H1 (cell line): ENCODE measurements at regions not wholly inside any gene's neighbourhood (a gene's known extent, or its start where the extent isn't known, plus 50 kb on each side); places are given as distances from the start of the nearest gene placed in this dataset.

ENCODE experiments used
- CHD7 ChIP-seq: fragments of 300-600 bp; sonication (generic); IDR thresholded peaks from 2 replicates; pipeline ENCODE4 v1.7.1; 2012; ENCODE audit warnings: low read length, moderate library complexity, mild to moderate bottlenecking, inconsistent platforms; ENCODE audit not compliant: insufficient replicate concordance
- CREB1 ChIP-seq: IDR thresholded peaks from 2 replicates; pipeline ENCODE4 v1.6.1; 2012; ENCODE audit warnings: inconsistent platforms
- FOSL1 ChIP-seq: IDR thresholded peaks from 2 replicates; pipeline ENCODE4 v1.6.1; 2011; ENCODE audit warnings: mild to moderate bottlenecking, low read depth, low read length, moderate library complexity; ENCODE audit not compliant: insufficient read depth
- MAX ChIP-seq: IDR thresholded peaks from 2 replicates; pipeline ENCODE4 v1.6.1; 2012; ENCODE audit warnings: inconsistent platforms
- RFX5 ChIP-seq: IDR thresholded peaks from 2 replicates; pipeline ENCODE4 v1.6.1; 2011; ENCODE audit warnings: low read depth, low read length, improper control_type of control experiment, borderline replicate concordance
- SP4 ChIP-seq: IDR thresholded peaks from 2 replicates; pipeline ENCODE4 v1.6.1; 2012; ENCODE audit warnings: low read length, inconsistent platforms
- TCF12 ChIP-seq: IDR thresholded peaks from 2 replicates; pipeline ENCODE4 v1.6.1; 2011; ENCODE audit warnings: low read depth, mild to moderate bottlenecking, low read length
- TEAD4 ChIP-seq: IDR thresholded peaks from 2 replicates; pipeline ENCODE4 v1.6.1; 2012; ENCODE audit warnings: low read depth, low read length, inconsistent platforms, mixed read lengths
- USF2 ChIP-seq: IDR thresholded peaks from 2 replicates; pipeline ENCODE4 v1.6.1; 2011; ENCODE audit warnings: low read length, improper control_type of control experiment

DNA sequence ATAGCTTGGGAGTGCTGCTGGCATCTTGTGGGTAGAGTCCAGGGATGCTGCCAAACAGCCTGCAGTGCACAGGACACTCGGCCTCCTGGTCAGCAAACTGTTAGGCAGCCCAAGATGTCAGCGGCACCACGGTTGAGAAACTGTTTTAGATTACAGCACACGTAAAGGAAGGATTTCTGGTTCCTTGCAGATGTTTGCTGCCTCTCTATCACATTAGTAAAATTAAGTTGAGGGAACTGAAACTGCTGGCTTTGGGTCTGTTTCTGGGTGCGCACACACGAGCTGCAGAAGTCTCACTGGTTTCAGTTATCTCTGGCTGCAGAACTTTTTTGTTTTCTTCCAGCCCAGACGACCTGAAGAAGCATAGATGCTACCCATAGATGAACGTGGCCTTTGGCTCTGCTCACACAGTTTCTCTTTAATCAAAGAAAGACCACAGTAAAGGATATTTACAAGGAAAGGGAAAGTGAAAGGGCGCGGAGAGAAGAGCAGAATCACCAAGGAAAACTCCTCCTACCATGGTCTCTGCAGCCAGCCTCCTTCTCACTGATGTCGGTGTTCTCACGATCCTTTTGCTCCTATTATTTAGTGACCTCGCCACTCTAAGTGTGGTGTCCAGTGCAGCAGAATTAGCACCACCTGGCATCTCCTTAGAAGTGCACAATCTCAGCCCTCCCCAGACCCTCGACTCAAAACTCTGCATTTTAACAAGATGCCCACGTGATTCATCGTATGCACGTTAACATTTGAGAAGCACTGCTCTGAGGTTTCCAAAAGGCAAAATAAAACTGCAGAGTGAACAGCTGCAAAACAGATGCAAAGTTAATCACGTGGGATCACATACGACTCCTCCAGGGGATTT lies 50.6 kb upstream of the AKAP13 start (continued):
- no peak for TF ChIP-seq CHD7
- no peak for TF ChIP-seq TCF12
- TF ChIP-seq SP4 = no peak
- TF ChIP-seq MAX = no peak
- no peak for TF ChIP-seq USF2
- TF ChIP-seq FOSL1 = no peak
- TF ChIP-seq RFX5 = no peak
- TF ChIP-seq TEAD4 = no peak
- no peak for TF ChIP-seq CREB1
